Mesenchymal stem cell (in vitro differentiated cells and primary cell): ENCODE measurements at regions not wholly inside any gene's neighbourhood (a gene's known extent, or its start where the extent isn't known, plus 50 kb on each side); places are given as distances from the start of the nearest gene placed in this dataset.
"Not testable (repeated sequence)": the region's sequence is repeated elsewhere in the genome, so short reads cannot be mapped to it uniquely, and the experiment has no call there.

ENCODE experiments used
- DNase-seq: peaks from one replicate; pipeline ENCODE4 v3.0.0-alpha.2; 2013
- H2AFZ ChIP-seq: one replicate; pipeline ENCODE4 v1.6.1; 2013; ENCODE audit warnings: low read depth, mild to moderate bottlenecking, control low read depth, inconsistent platforms, low read length, moderate library complexity
- H2AK5ac ChIP-seq: 2 replicates; pipeline ENCODE4 v1.6.1; 2013; ENCODE audit warnings: low read length, moderate library complexity, mild to moderate bottlenecking, inconsistent platforms; ENCODE audit not compliant: severe bottlenecking
- H2BK120ac ChIP-seq: one replicate; pipeline ENCODE4 v1.6.1; 2013; ENCODE audit warnings: low read depth, mild to moderate bottlenecking, inconsistent platforms, low read length, moderate library complexity
- H2BK12ac ChIP-seq, 2 experiments: one replicate each; pipeline ENCODE4 v1.6.1; 2013; ENCODE audit warnings: inconsistent platforms in 2 of 2, low read length in 2 of 2, mild to moderate bottlenecking in 2 of 2, moderate library complexity in 2 of 2, control low read depth in 1 of 2
- H2BK15ac ChIP-seq: one replicate; pipeline ENCODE4 v1.6.1; 2013; ENCODE audit warnings: mild to moderate bottlenecking, low read depth, inconsistent platforms; ENCODE audit not compliant: poor library complexity, severe bottlenecking
- H2BK5ac ChIP-seq: 2 replicates; pipeline ENCODE4 v1.6.1; 2013; ENCODE audit warnings: low read depth, mild to moderate bottlenecking, low read length, control low read depth, inconsistent platforms; ENCODE audit not compliant: poor library complexity, severe bottlenecking
- H3K14ac ChIP-seq, 2 experiments: one replicate each; pipeline ENCODE4 v1.6.1; 2013; ENCODE audit warnings: inconsistent platforms in 2 of 2, low read length in 2 of 2, control low read depth in 1 of 2, mild to moderate bottlenecking in 1 of 2, moderate library complexity in 1 of 2
- H3K18ac ChIP-seq, 2 experiments: one replicate each; pipeline ENCODE4 v1.6.1; 2013; ENCODE audit warnings: inconsistent platforms in 2 of 2, low read length in 2 of 2, control low read depth in 1 of 2, low read depth in 1 of 2, mild to moderate bottlenecking in 1 of 2
- H3K23ac ChIP-seq, 2 experiments: one replicate each; pipeline ENCODE4 v1.6.1; 2013; ENCODE audit warnings: inconsistent platforms in 2 of 2, low read length in 2 of 2, mild to moderate bottlenecking in 2 of 2, moderate library complexity in 2 of 2, control low read depth in 1 of 2
- H3K27ac ChIP-seq: 2 replicates; pipeline ENCODE4 v1.5.1; 2013; ENCODE audit warnings: mild to moderate bottlenecking, moderate library complexity, low read length, control low read depth, inconsistent platforms; ENCODE audit not compliant: poor library complexity, severe bottlenecking
- H3K27me3 ChIP-seq, 2 experiments: 2 replicates each; pipeline versions ENCODE4 v1.6.1 to v1.7.0; 2013; ENCODE audit warnings: low read length in 2 of 2, mild to moderate bottlenecking in 2 of 2, moderate library complexity in 2 of 2, control low read depth in 1 of 2, inconsistent platforms in 1 of 2; ENCODE audit not compliant: control insufficient read depth in 1 of 2, insufficient read depth in 1 of 2
- H3K36me3 ChIP-seq, 2 experiments: 2 replicates each; pipeline versions ENCODE4 v1.6.1 to v1.7.0; 2013; ENCODE audit warnings: low read length in 2 of 2, control low read depth in 1 of 2, inconsistent platforms in 1 of 2, low read depth in 1 of 2, mild to moderate bottlenecking in 1 of 2; ENCODE audit not compliant: insufficient read depth in 2 of 2, control insufficient read depth in 1 of 2
- H3K4ac ChIP-seq, 2 experiments: one replicate each; pipeline ENCODE4 v1.6.1; 2013; ENCODE audit warnings: inconsistent platforms in 2 of 2, low read length in 2 of 2, mild to moderate bottlenecking in 2 of 2, moderate library complexity in 2 of 2, control low read depth in 1 of 2, low read depth in 1 of 2
- H3K4me1 ChIP-seq: 2 replicates; pipeline ENCODE4 v1.6.1; 2013; ENCODE audit warnings: low read depth, low read length, control low read depth; ENCODE audit not compliant: control insufficient read depth, insufficient read depth
- H3K4me2 ChIP-seq: 2 replicates; pipeline ENCODE4 v1.6.1; 2013; ENCODE audit warnings: low read length, mild to moderate bottlenecking, inconsistent platforms; ENCODE audit not compliant: poor library complexity, severe bottlenecking
- H3K4me3 ChIP-seq, 2 experiments: 2 replicates each; pipeline versions ENCODE4 v1.5.1 to v1.7.0; 2013; ENCODE audit warnings: low read length in 2 of 2, mild to moderate bottlenecking in 2 of 2, control low read depth in 1 of 2, low read depth in 1 of 2; ENCODE audit not compliant: insufficient read depth in 1 of 2
- H3K79me1 ChIP-seq: replicated peaks from 2 replicates; pipeline ENCODE4 v1.6.1; 2013; ENCODE audit warnings: mild to moderate bottlenecking, control low read depth, low read length, inconsistent platforms; ENCODE audit not compliant: poor library complexity, severe bottlenecking
- H3K9ac ChIP-seq: 2 replicates; pipeline ENCODE4 v1.7.0; 2013; ENCODE audit warnings: mild to moderate bottlenecking, low read length, moderate library complexity
- H3K9me3 ChIP-seq: 2 replicates; pipeline ENCODE4 v1.7.0; 2013; ENCODE audit warnings: mild to moderate bottlenecking, low read length; ENCODE audit not compliant: control insufficient read depth
- H4K8ac ChIP-seq: one replicate; pipeline ENCODE4 v1.6.1; 2013; ENCODE audit warnings: inconsistent platforms, mild to moderate bottlenecking, low read length, moderate library complexity
- H4K91ac ChIP-seq: one replicate; pipeline ENCODE4 v1.6.1; 2013; ENCODE audit warnings: mild to moderate bottlenecking, low read length, inconsistent platforms
- WGBS: methylation state at CpG from one replicate; pipeline ENCODE4 v1.1.7; 2013; ENCODE audit warnings: mixed read lengths; 5-methylcytosine and 5-hydroxymethylcytosine counted together

GRCh38 chr5:34187441-34187840 is 144.4 kb upstream of the C1QTNF3 start:
- H3K14ac ChIP-seq, H3K4ac ChIP-seq, H3K9ac ChIP-seq, DNase-seq, H3K27ac ChIP-seq, H2BK120ac ChIP-seq, H3K18ac ChIP-seq, H2AFZ ChIP-seq, H3K27me3 ChIP-seq, H3K9me3 ChIP-seq, H2BK5ac ChIP-seq, H3K23ac ChIP-seq, H4K8ac ChIP-seq, H2BK15ac ChIP-seq, H2BK12ac ChIP-seq, H3K4me1 ChIP-seq, H3K4me3 ChIP-seq, H2AK5ac ChIP-seq, H4K91ac ChIP-seq, H3K4me2 ChIP-seq: not testable (repeated sequence)
- Histone ChIP-seq H3K36me3 (peaks cover 3 to 34% of the 10 kb centered on the region in 2 experiments), H3K79me1 (peaks cover 21% of the 10 kb centered on the region)
- WGBS: 89% methylated on average over 2 of the region's 4 CpGs

GRCh38 chr5:34188001-34188822 is 145.2 kb upstream of the C1QTNF3 start:
- WGBS: 89% methylated on average over 7 of the region's 11 CpGs
- H4K91ac ChIP-seq, H3K9me3 ChIP-seq, H3K4ac ChIP-seq, H3K4me2 ChIP-seq, H2AFZ ChIP-seq, H2BK5ac ChIP-seq, H4K8ac ChIP-seq, H3K18ac ChIP-seq, H3K4me1 ChIP-seq, H3K27ac ChIP-seq, H2BK15ac ChIP-seq, H3K23ac ChIP-seq, H3K27me3 ChIP-seq, H3K14ac ChIP-seq, H2BK120ac ChIP-seq, H3K9ac ChIP-seq, H2AK5ac ChIP-seq, H2BK12ac ChIP-seq: not testable (repeated sequence)
- Histone ChIP-seq H3K36me3 (peaks cover 3 to 30% of the 10 kb centered on the region in 2 experiments), H3K79me1 (peaks cover 20% of the 10 kb centered on the region), H3K4me3 (peak overlapping the region in 1 of 2 experiments; percentile 17)
- peak; percentile 40 for DNase-seq

GRCh38 chr5:34189246-34189645 is 146.2 kb upstream of the C1QTNF3 start:
- 98% methylated on average over 18 of the region's 21 CpGs for WGBS
- H3K9ac ChIP-seq, H4K91ac ChIP-seq, H2BK12ac ChIP-seq, H2AK5ac ChIP-seq, H2BK120ac ChIP-seq, H2BK15ac ChIP-seq, H3K4ac ChIP-seq, H3K9me3 ChIP-seq, DNase-seq, H3K4me3 ChIP-seq, H4K8ac ChIP-seq, H3K23ac ChIP-seq, H2BK5ac ChIP-seq, H3K27me3 ChIP-seq, H3K14ac ChIP-seq, H3K4me2 ChIP-seq, H3K18ac ChIP-seq, H2AFZ ChIP-seq, H3K27ac ChIP-seq, H3K4me1 ChIP-seq: not testable (repeated sequence)
- H3K79me1 ChIP-seq: peaks cover 22% of the 10 kb centered on the region
- peaks cover 3 to 30% of the 10 kb centered on the region in 2 experiments for H3K36me3 ChIP-seq

GRCh38 chr5:34189752-34190411 is 146.9 kb upstream of the C1QTNF3 start:
- not testable (repeated sequence) for H3K18ac ChIP-seq, H4K91ac ChIP-seq, H2BK5ac ChIP-seq, H3K27ac ChIP-seq, H3K4me1 ChIP-seq, H3K27me3 ChIP-seq, H2BK120ac ChIP-seq, H2BK12ac ChIP-seq, H3K4ac ChIP-seq, H3K4me3 ChIP-seq, H2AK5ac ChIP-seq, H3K9ac ChIP-seq, H3K9me3 ChIP-seq, H3K23ac ChIP-seq, H3K4me2 ChIP-seq, H3K14ac ChIP-seq, H2BK15ac ChIP-seq, H2AFZ ChIP-seq, H4K8ac ChIP-seq
- Histone ChIP-seq H3K36me3 (peaks cover 3 to 30% of the 10 kb centered on the region in 2 experiments), H3K79me1 (peaks cover 22% of the 10 kb centered on the region)
- peak; percentile 0 for DNase-seq
- WGBS: 97% methylated on average over 16 of the region's 16 CpGs
